T-cell (primary cell): ENCODE measurements at regions not wholly inside any gene's neighbourhood (a gene's known extent, or its start where the extent isn't known, plus 50 kb on each side); places are given as distances from the start of the nearest gene placed in this dataset.

ENCODE experiments used
- ATAC-seq, 4 experiments: fragments of 200-7000 bp in 3 of 4; fragments of 150-1000 bp in 1 of 4; cut with Tn5 transposase; replicated peaks in 1 of 4; 1 replicate in 3 of 4; 2 replicates in 1 of 4; pipeline ENCODE4 v1.10.0; 2021; ENCODE audit warnings: moderate library complexity in 3 of 4, mild to moderate bottlenecking in 2 of 4, moderate number of reproducible peaks in 1 of 4
- CTCF ChIA-PET, 2 donors: fragments of 300-600 bp; sonication (Branson Sonifier 250); formaldehyde crosslinking; loops; one replicate each; lab custom pipeline; 2022; ENCODE audit warnings: antibody characterized with exemption in 2 of 2; lab: Charles Lee
- POLR2A ChIA-PET, 2 donors: fragments of 300-600 bp; sonication (Branson Sonifier 250); formaldehyde crosslinking; loops; one replicate each; lab custom pipeline; 2022; ENCODE audit warnings: antibody characterized with exemption in 2 of 2; lab: Charles Lee
- DNase-seq, 35 experiments: peaks; one replicate each; pipeline versions ENCODE4 v3.0.0 to v3.0.0-alpha.2; 2013 to 2023
- H3K27ac ChIP-seq: one replicate; pipeline ENCODE4 v1.5.1; 2013; ENCODE audit warnings: low read length
- H3K27me3 ChIP-seq, 2 experiments: replicated peaks in 1 of 2; 1 replicate in 1 of 2; 2 replicates in 1 of 2; pipeline versions ENCODE4 v1.6.1 to v1.7.0; 2013; ENCODE audit warnings: low read length in 1 of 2, mixed read lengths in 1 of 2; ENCODE audit not compliant: control insufficient read depth in 2 of 2, insufficient read depth in 2 of 2; ENCODE audit errors: extremely low read depth in 1 of 2
- H3K36me3 ChIP-seq, 2 donors: 1 replicate in 1 of 2; 2 replicates in 1 of 2; pipeline versions ENCODE4 v1.6.1 to v1.7.0; 2013; ENCODE audit warnings: low read length in 1 of 2; ENCODE audit not compliant: control insufficient read depth in 2 of 2, insufficient read depth in 1 of 2; ENCODE audit errors: extremely low read depth in 1 of 2
- H3K4me1 ChIP-seq, 2 experiments: 1 replicate in 1 of 2; 2 replicates in 1 of 2; pipeline versions ENCODE4 v1.6.1 to v1.7.0; 2013; ENCODE audit warnings: low read length in 2 of 2, mixed read lengths in 1 of 2; ENCODE audit not compliant: insufficient read depth in 2 of 2, control insufficient read depth in 1 of 2; ENCODE audit errors: extremely low read depth in 1 of 2
- H3K4me3 ChIP-seq, 2 donors: 1 replicate in 1 of 2; 2 replicates in 1 of 2; pipeline versions ENCODE4 v1.5.1 to v1.7.0; 2013; ENCODE audit warnings: mild to moderate bottlenecking in 2 of 2, low read length in 1 of 2, moderate library complexity in 1 of 2; ENCODE audit not compliant: control insufficient read depth in 1 of 2; ENCODE audit errors: extremely low read depth in 1 of 2
- H3K9me3 ChIP-seq: 2 replicates; pipeline ENCODE4 v1.7.0; 2013
- H3K27ac Mint-ChIP-seq, 2 donors: one replicate each; pipeline ENCODE4 v1.8.0; 2020 to 2021; ENCODE audit warnings: mild to moderate bottlenecking in 2 of 2, mixed read lengths in 2 of 2
- H3K27me3 Mint-ChIP-seq, 2 donors: one replicate each; pipeline ENCODE4 v1.8.0; 2021 to 2022; ENCODE audit warnings: mixed read lengths in 2 of 2
- H3K36me3 Mint-ChIP-seq: one replicate; pipeline ENCODE4 v1.8.0; 2021; ENCODE audit warnings: mixed read lengths
- H3K4me1 Mint-ChIP-seq, 3 donors: one replicate each; pipeline ENCODE4 v1.8.0; 2020 to 2022; ENCODE audit warnings: mixed read lengths in 3 of 3, mild to moderate bottlenecking in 1 of 3
- H3K4me3 Mint-ChIP-seq, 3 donors: one replicate each; pipeline ENCODE4 v1.8.0; 2020 to 2022; ENCODE audit warnings: mild to moderate bottlenecking in 3 of 3, mixed read lengths in 3 of 3, moderate library complexity in 3 of 3
- H3K9me3 Mint-ChIP-seq, 3 donors: one replicate each; pipeline ENCODE4 v1.8.0; 2020 to 2022; ENCODE audit warnings: mixed read lengths in 3 of 3
- WGBS: methylation state at CpG from one replicate; pipeline ENCODE4 v1.1.5; 2013; ENCODE audit warnings: missing lambda C conversion rate; ENCODE audit not compliant: insufficient coverage; 5-methylcytosine and 5-hydroxymethylcytosine counted together

GRCh38 chr5:38060354-38060753 lies 198.0 kb upstream of the EGFLAM start:
- ATAC-seq (no peak), DNase-seq (no peak)
- no peaks in the 10 kb centered on the region for H3K27me3 Mint-ChIP-seq
- peaks cover 0 to 9% (median 7%) of the 10 kb centered on the region in 3 donors for H3K9me3 Mint-ChIP-seq
- H3K27ac Mint-ChIP-seq, result no peak overlapping the region
- Histone ChIP-seq H3K4me1 (no peaks in the 10 kb centered on the region), H3K9me3 (no peaks in the 10 kb centered on the region), H3K27me3 (no peaks in the 10 kb centered on the region), H3K4me3 (no peak overlapping the region), H3K27ac (no peak overlapping the region), H3K36me3 (no peaks in the 10 kb centered on the region)
- WGBS, result 94% methylated on average over 2 of the region's 2 CpGs
- CTCF ChIA-PET, result interaction anchor here in 1 of 2 donors (0.6 kb wide), 1 partner anchor 221 kb away, joined by 3 read pairs; no protein-coding TSS in a partner anchor
- no peak overlapping the region for H3K4me3 Mint-ChIP-seq
- POLR2A ChIA-PET, result no interaction called here
- no peaks in the 10 kb centered on the region for H3K4me1 Mint-ChIP-seq
- H3K36me3 Mint-ChIP-seq, result no peaks in the 10 kb centered on the region

- WGBS, result no CpG with 5 or more reads among the region's 6 CpGs
- CTCF ChIA-PET, result interaction anchor here in 1 of 2 donors (0.6 kb wide), 1 partner anchor 221 kb away, joined by 3 read pairs; no protein-coding TSS in a partner anchor
- no peak for ATAC-seq
- no peaks in the 10 kb centered on the region for H3K27me3 Mint-ChIP-seq
- no peak overlapping the region for H3K27ac Mint-ChIP-seq
- no peaks in the 10 kb centered on the region for H3K27me3 ChIP-seq
- no peak overlapping the region for H3K4me3 Mint-ChIP-seq
- POLR2A ChIA-PET, result no interaction called here
- no peak overlapping the region for H3K4me3 ChIP-seq
- DNase-seq, result no peak
- H3K4me1 Mint-ChIP-seq, result no peaks in the 10 kb centered on the region
- no peaks in the 10 kb centered on the region for H3K4me1 ChIP-seq
- no peaks in the 10 kb centered on the region for H3K36me3 Mint-ChIP-seq
- H3K27ac ChIP-seq, result no peak overlapping the region
- H3K9me3 ChIP-seq, result no peaks in the 10 kb centered on the region
- H3K9me3 Mint-ChIP-seq, result peaks cover 0 to 8% (median 7%) of the 10 kb centered on the region in 3 donors
- no peaks in the 10 kb centered on the region for H3K36me3 ChIP-seq
Measured at GRCh38 chr5:38059876-38060275, 198.5 kb upstream of the EGFLAM start.

GRCh38 chr5:38051711-38052511 lies 206.4 kb upstream of the EGFLAM start:
- Mint-ChIP-seq H3K4me1 (no peaks in the 10 kb centered on the region), H3K27me3 (peaks cover 0 to 2% of the 10 kb centered on the region in 2 donors), H3K27ac (no peak overlapping the region), H3K4me3 (no peak overlapping the region), H3K9me3 (peaks cover 0 to 1% (median 0%) of the 10 kb centered on the region in 3 donors), H3K36me3 (no peaks in the 10 kb centered on the region)
- no peaks in the 10 kb centered on the region for H3K9me3 ChIP-seq
- no peaks in the 10 kb centered on the region for H3K36me3 ChIP-seq
- H3K27ac ChIP-seq, result no peak overlapping the region
- CTCF ChIA-PET, result no interaction called here
- WGBS, result 80% methylated on average over 6 of the region's 12 CpGs
- DNase-seq (no peak), ATAC-seq (no peak)
- POLR2A ChIA-PET, result interaction anchor here in 1 of 2 donors (0.6 kb wide), 1 partner anchor 640 kb away, joined by 3 read pairs; no protein-coding TSS in a partner anchor
- H3K27me3 ChIP-seq, result no peaks in the 10 kb centered on the region
- no peak overlapping the region for H3K4me3 ChIP-seq
- no peaks in the 10 kb centered on the region for H3K4me1 ChIP-seq

GRCh38 chr5:38048400-38048799 lies 208.6 kb upstream of the GDNF start:
- H3K36me3 Mint-ChIP-seq, result no peaks in the 10 kb centered on the region
- H3K9me3 Mint-ChIP-seq, result no peaks in the 10 kb centered on the region
- DNase-seq (no peak), ATAC-seq (no peak)
- no peaks in the 10 kb centered on the region for H3K36me3 ChIP-seq
- no peaks in the 10 kb centered on the region for H3K4me1 Mint-ChIP-seq
- ChIA-PET POLR2A (no interaction called here), CTCF (no interaction called here)
- no peaks in the 10 kb centered on the region for H3K9me3 ChIP-seq
- H3K4me1 ChIP-seq, result no peaks in the 10 kb centered on the region
- no peaks in the 10 kb centered on the region for H3K27me3 ChIP-seq
- no CpG with 5 or more reads among the region's 3 CpGs for WGBS
- H3K4me3 ChIP-seq, result no peak overlapping the region
- H3K27ac Mint-ChIP-seq, result no peak overlapping the region
- no peak overlapping the region for H3K4me3 Mint-ChIP-seq
- no peak overlapping the region for H3K27ac ChIP-seq
- peaks cover 0 to 3% of the 10 kb centered on the region in 2 donors for H3K27me3 Mint-ChIP-seq

- H3K36me3 Mint-ChIP-seq, result no peaks in the 10 kb centered on the region
- Histone ChIP-seq H3K27ac (no peak overlapping the region), H3K4me3 (no peak overlapping the region), H3K36me3 (no peaks in the 10 kb centered on the region), H3K27me3 (no peaks in the 10 kb centered on the region), H3K4me1 (no peaks in the 10 kb centered on the region), H3K9me3 (no peaks in the 10 kb centered on the region)
- no peak overlapping the region for H3K27ac Mint-ChIP-seq
- 82% methylated on average over 3 of the region's 7 CpGs for WGBS
- CTCF ChIA-PET, result no interaction called here
- POLR2A ChIA-PET, result no interaction called here
- ATAC-seq (no peak), DNase-seq (no peak)
- no peaks in the 10 kb centered on the region for H3K4me1 Mint-ChIP-seq
- peaks cover 0 to 3% of the 10 kb centered on the region in 2 donors for H3K27me3 Mint-ChIP-seq
- H3K9me3 Mint-ChIP-seq, result no peaks in the 10 kb centered on the region
- no peak overlapping the region for H3K4me3 Mint-ChIP-seq
Measured at GRCh38 chr5:38046103-38046502, 206.3 kb upstream of the GDNF start.

GRCh38 chr5:38045446-38045845 lies 205.6 kb upstream of the GDNF start:
- ChIA-PET CTCF (no interaction called here), POLR2A (no interaction called here)
- Mint-ChIP-seq H3K4me1 (no peaks in the 10 kb centered on the region), H3K36me3 (no peaks in the 10 kb centered on the region), H3K4me3 (no peak overlapping the region), H3K27ac (no peak overlapping the region), H3K9me3 (no peaks in the 10 kb centered on the region), H3K27me3 (peaks cover 0 to 3% of the 10 kb centered on the region in 2 donors)
- no peaks in the 10 kb centered on the region for H3K4me1 ChIP-seq
- no peak overlapping the region for H3K27ac ChIP-seq
- no CpG with 5 or more reads among the region's 1 CpG for WGBS
- H3K4me3 ChIP-seq, result no peak overlapping the region
- no peaks in the 10 kb centered on the region for H3K9me3 ChIP-seq
- ATAC-seq (no peak), DNase-seq (no peak)
- H3K36me3 ChIP-seq, result no peaks in the 10 kb centered on the region
- H3K27me3 ChIP-seq, result no peaks in the 10 kb centered on the region
